MM.1S (cell line): ENCODE measurements at regions not wholly inside any gene's neighbourhood (a gene's known extent, or its start where the extent isn't known, plus 50 kb on each side); places are given as distances from the start of the nearest gene placed in this dataset.
"Not testable (repeated sequence)": the region's sequence is repeated elsewhere in the genome, so short reads cannot be mapped to it uniquely, and the experiment has no call there.

Experiments used
- DNase-seq: peaks from one replicate; pipeline ENCODE4 v3.0.0-alpha.2; 2015
- H2AFZ ChIP-seq: fragments of 300-600 bp; sonication (generic); 2 replicates; pipeline ENCODE4 v1.6.0; 2016; ENCODE audit warnings: antibody characterized with exemption, low read length
- H3F3A ChIP-seq: fragments of 300-600 bp; sonication (generic); 2 replicates; pipeline ENCODE4 v1.6.1; 2016; ENCODE audit warnings: mild to moderate bottlenecking, antibody characterized with exemption, low read length, moderate library complexity, mixed read lengths; ENCODE audit not compliant: insufficient read depth
- H3K27ac ChIP-seq: fragments of 300-600 bp; sonication (generic); 2 replicates; pipeline ENCODE4 v1.5.1; 2016; ENCODE audit warnings: mild to moderate bottlenecking, low read length
- H3K27me3 ChIP-seq: fragments of 300-600 bp; sonication (generic); replicated peaks from 2 replicates; pipeline ENCODE4 v1.6.0; 2016; ENCODE audit warnings: low read length; ENCODE audit not compliant: insufficient read depth
- H3K36me3 ChIP-seq: fragments of 300-600 bp; sonication (generic); replicated peaks from 2 replicates; pipeline ENCODE4 v1.6.1; 2016; ENCODE audit warnings: mild to moderate bottlenecking, low read length, mixed read lengths; ENCODE audit not compliant: insufficient read depth
- H3K4me1 ChIP-seq: fragments of 300-600 bp; sonication (generic); 2 replicates; pipeline ENCODE4 v1.6.1; 2016; ENCODE audit warnings: low read length, mixed read lengths
- H3K4me2 ChIP-seq: fragments of 300-600 bp; sonication (generic); 2 replicates; pipeline ENCODE4 v1.6.0; 2016; ENCODE audit warnings: low read depth, low read length
- H3K4me3 ChIP-seq: fragments of 300-600 bp; sonication (generic); 2 replicates; pipeline ENCODE4 v1.5.1; 2016; ENCODE audit warnings: low read length, mixed read lengths
- H3K79me2 ChIP-seq: fragments of 300-600 bp; sonication (generic); 2 replicates; pipeline ENCODE4 v1.6.1; 2016; ENCODE audit warnings: mixed run types, low read length, mixed read lengths
- H3K9ac ChIP-seq: fragments of 300-600 bp; sonication (generic); 2 replicates; pipeline ENCODE4 v1.6.1; 2016; ENCODE audit warnings: low read length, mixed read lengths
- H3K9me2 ChIP-seq: fragments of 300-600 bp; sonication (generic); replicated peaks from 2 replicates; pipeline ENCODE4 v1.6.1; 2016; ENCODE audit warnings: mild to moderate bottlenecking, low read length, mixed read lengths; ENCODE audit not compliant: insufficient read depth
- H3K9me3 ChIP-seq: fragments of 300-600 bp; sonication (generic); replicated peaks from 2 replicates; pipeline ENCODE4 v1.6.1; 2016; ENCODE audit warnings: mild to moderate bottlenecking, low read length, mixed read lengths; ENCODE audit not compliant: insufficient read depth
- H4K20me1 ChIP-seq: fragments of 300-600 bp; sonication (generic); 2 replicates; pipeline ENCODE4 v1.6.1; 2016; ENCODE audit warnings: mild to moderate bottlenecking, low read length, moderate library complexity, mixed read lengths; ENCODE audit not compliant: insufficient read depth
- CTCF ChIP-seq: fragments of 300-600 bp; sonication (generic); IDR thresholded peaks from 2 replicates; pipeline ENCODE4 v1.5.1; 2016; ENCODE audit warnings: antibody characterized with exemption, low read length, mixed read lengths
- EZH2 ChIP-seq: fragments of 300-600 bp; sonication (generic); optimal IDR thresholded peaks from 2 replicates; pipeline ENCODE3; 2017; ENCODE audit warnings: low read depth, mild to moderate bottlenecking, antibody characterized with exemption, low read length, mixed read lengths
- EZH2phosphoT487 ChIP-seq: fragments of 300-600 bp; sonication (generic); IDR thresholded peaks from 2 replicates; pipeline ENCODE4 v1.6.1; 2018; ENCODE audit warnings: antibody characterized with exemption, low read length

GRCh38 chr13:97758317-97758716 is 195.2 kb upstream of the IPO5 start:
- Histone ChIP-seq H3K4me3 (no peak overlapping the region), H3K4me1 (no peaks in the 10 kb centered on the region), H3F3A (no peaks in the 10 kb centered on the region), H3K36me3 (no peaks in the 10 kb centered on the region), H3K9me2 (no peaks in the 10 kb centered on the region), H4K20me1 (no peaks in the 10 kb centered on the region), H3K9me3 (no peaks in the 10 kb centered on the region), H2AFZ (no peak overlapping the region), H3K9ac (no peak overlapping the region), H3K27ac (no peak overlapping the region), H3K4me2 (no peak overlapping the region), H3K27me3 (no peaks in the 10 kb centered on the region), H3K79me2 (no peaks in the 10 kb centered on the region)
- DNase-seq, result no peak
- TF ChIP-seq EZH2, result no peak

GRCh38 chr13:97761796-97762540 is 191.5 kb upstream of the IPO5 start:
- Histone ChIP-seq H3K4me3 (no peak overlapping the region), H3K9me3 (no peaks in the 10 kb centered on the region), H4K20me1 (no peaks in the 10 kb centered on the region), H3K4me1 (no peaks in the 10 kb centered on the region), H3F3A (no peaks in the 10 kb centered on the region), H3K4me2 (no peak overlapping the region), H3K36me3 (no peaks in the 10 kb centered on the region), H3K9ac (no peak overlapping the region), H2AFZ (no peak overlapping the region), H3K27me3 (no peaks in the 10 kb centered on the region), H3K9me2 (no peaks in the 10 kb centered on the region), H3K79me2 (no peaks in the 10 kb centered on the region), H3K27ac (no peak overlapping the region)
- TF ChIP-seq CTCF (no peak), EZH2 (no peak), EZH2phosphoT487 (no peak)
- no peak for DNase-seq

- no peaks in the 10 kb centered on the region for H3K9me2 ChIP-seq
- no peaks in the 10 kb centered on the region for H3K4me1 ChIP-seq
- no peaks in the 10 kb centered on the region for H3K79me2 ChIP-seq
- no peaks in the 10 kb centered on the region for H4K20me1 ChIP-seq
- H2AFZ ChIP-seq, result no peak overlapping the region
- no peak for DNase-seq
- H3K4me3 ChIP-seq, result no peak overlapping the region
- H3F3A ChIP-seq, result no peaks in the 10 kb centered on the region
- H3K36me3 ChIP-seq, result no peaks in the 10 kb centered on the region
- H3K4me2 ChIP-seq, result no peak overlapping the region
- no peaks in the 10 kb centered on the region for H3K27me3 ChIP-seq
- no peaks in the 10 kb centered on the region for H3K9me3 ChIP-seq
- no peak overlapping the region for H3K9ac ChIP-seq
- H3K27ac ChIP-seq, result no peak overlapping the region
- TF ChIP-seq CTCF (no peak), EZH2phosphoT487 (no peak), EZH2 (no peak)
These were observed 186.7 kb upstream of the IPO5 start for GRCh38 chr13:97766749-97767148.

GRCh38 chr13:97768134-97768533 is 185.3 kb upstream of the IPO5 start:
- no peaks in the 10 kb centered on the region for H3K79me2 ChIP-seq
- no peaks in the 10 kb centered on the region for H4K20me1 ChIP-seq
- H2AFZ ChIP-seq, result no peak overlapping the region
- no peak overlapping the region for H3K4me2 ChIP-seq
- no peaks in the 10 kb centered on the region for H3K36me3 ChIP-seq
- H3K27me3 ChIP-seq, result no peaks in the 10 kb centered on the region
- no peaks in the 10 kb centered on the region for H3K9me2 ChIP-seq
- no peak overlapping the region for H3K4me3 ChIP-seq
- H3K9me3 ChIP-seq, result no peaks in the 10 kb centered on the region
- H3K4me1 ChIP-seq, result no peaks in the 10 kb centered on the region
- no peaks in the 10 kb centered on the region for H3F3A ChIP-seq
- TF ChIP-seq EZH2 (no peak), EZH2phosphoT487 (no peak), CTCF (no peak)
- H3K27ac ChIP-seq, result no peak overlapping the region
- H3K9ac ChIP-seq, result no peak overlapping the region
- DNase-seq, result no peak

- not testable (repeated sequence) for H2AFZ ChIP-seq, H3K4me1 ChIP-seq, H3K9me3 ChIP-seq, H3K36me3 ChIP-seq, H3K9ac ChIP-seq, H3K9me2 ChIP-seq, H3K27me3 ChIP-seq, H3K4me3 ChIP-seq, DNase-seq, H3F3A ChIP-seq, H3K4me2 ChIP-seq, H3K79me2 ChIP-seq, H3K27ac ChIP-seq, H4K20me1 ChIP-seq
These were observed 183.2 kb upstream of the IPO5 start for GRCh38 chr13:97770231-97770630.
